K562 (cell line): ENCODE measurements at regions not wholly inside any gene's neighbourhood (a gene's known extent, or its start where the extent isn't known, plus 50 kb on each side); places are given as distances from the start of the nearest gene placed in this dataset.

Experiments used
- MYNN ChIP-seq, 2 experiments: sonication (generic); formaldehyde crosslinking in 1 of 2; IDR thresholded peaks; 2 replicates each; pipeline versions ENCODE4 v1.5.0 to v1.6.1; 2016 to 2020; ENCODE audit warnings: antibody characterized with exemption in 1 of 2, missing genetic modification reagents in 1 of 2
- SMARCE1 ChIP-seq: fragments of 450-650 bp; IDR thresholded peaks from 2 replicates; pipeline ENCODE4 v1.7.1; 2016; ENCODE audit warnings: mild to moderate bottlenecking
- STAT5A ChIP-seq: IDR thresholded peaks from 2 replicates; pipeline ENCODE4 v1.6.1; 2012; ENCODE audit warnings: low read length, inconsistent platforms, borderline replicate concordance
- TF ChIP-seq, protein P1 (sequence below), 2 experiments: fragments of 450-650 bp in 1 of 2; sonication (generic) in 1 of 2; formaldehyde crosslinking in 1 of 2; IDR thresholded peaks; 2 replicates each; pipeline versions ENCODE4 v1.7.1 to v1.9.0; 2016 to 2022; ENCODE audit warnings: inconsistent platforms in 1 of 2, mild to moderate bottlenecking in 1 of 2, missing genetic modification reagents in 1 of 2

DNA sequence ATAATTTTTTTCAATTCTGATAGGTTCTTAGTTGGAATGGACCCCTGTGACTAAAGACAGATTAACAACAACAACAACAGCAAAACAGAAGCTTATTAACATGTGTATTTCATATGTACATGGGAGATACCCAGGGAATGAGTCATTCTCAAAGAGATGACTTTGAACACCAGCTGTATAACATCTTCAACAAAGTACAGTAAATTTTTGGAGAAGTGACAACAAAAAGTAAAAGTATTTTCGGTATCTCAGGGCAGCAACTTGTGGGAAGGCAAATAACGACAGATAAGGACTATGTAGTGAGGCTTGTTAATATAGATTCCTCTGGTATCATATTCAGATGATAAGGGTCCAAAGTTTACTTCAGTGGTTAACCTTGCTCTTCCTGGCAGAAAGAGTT, 573.4 kb upstream of the RAG2 start (continued):
- TF ChIP-seq, protein P1, sequence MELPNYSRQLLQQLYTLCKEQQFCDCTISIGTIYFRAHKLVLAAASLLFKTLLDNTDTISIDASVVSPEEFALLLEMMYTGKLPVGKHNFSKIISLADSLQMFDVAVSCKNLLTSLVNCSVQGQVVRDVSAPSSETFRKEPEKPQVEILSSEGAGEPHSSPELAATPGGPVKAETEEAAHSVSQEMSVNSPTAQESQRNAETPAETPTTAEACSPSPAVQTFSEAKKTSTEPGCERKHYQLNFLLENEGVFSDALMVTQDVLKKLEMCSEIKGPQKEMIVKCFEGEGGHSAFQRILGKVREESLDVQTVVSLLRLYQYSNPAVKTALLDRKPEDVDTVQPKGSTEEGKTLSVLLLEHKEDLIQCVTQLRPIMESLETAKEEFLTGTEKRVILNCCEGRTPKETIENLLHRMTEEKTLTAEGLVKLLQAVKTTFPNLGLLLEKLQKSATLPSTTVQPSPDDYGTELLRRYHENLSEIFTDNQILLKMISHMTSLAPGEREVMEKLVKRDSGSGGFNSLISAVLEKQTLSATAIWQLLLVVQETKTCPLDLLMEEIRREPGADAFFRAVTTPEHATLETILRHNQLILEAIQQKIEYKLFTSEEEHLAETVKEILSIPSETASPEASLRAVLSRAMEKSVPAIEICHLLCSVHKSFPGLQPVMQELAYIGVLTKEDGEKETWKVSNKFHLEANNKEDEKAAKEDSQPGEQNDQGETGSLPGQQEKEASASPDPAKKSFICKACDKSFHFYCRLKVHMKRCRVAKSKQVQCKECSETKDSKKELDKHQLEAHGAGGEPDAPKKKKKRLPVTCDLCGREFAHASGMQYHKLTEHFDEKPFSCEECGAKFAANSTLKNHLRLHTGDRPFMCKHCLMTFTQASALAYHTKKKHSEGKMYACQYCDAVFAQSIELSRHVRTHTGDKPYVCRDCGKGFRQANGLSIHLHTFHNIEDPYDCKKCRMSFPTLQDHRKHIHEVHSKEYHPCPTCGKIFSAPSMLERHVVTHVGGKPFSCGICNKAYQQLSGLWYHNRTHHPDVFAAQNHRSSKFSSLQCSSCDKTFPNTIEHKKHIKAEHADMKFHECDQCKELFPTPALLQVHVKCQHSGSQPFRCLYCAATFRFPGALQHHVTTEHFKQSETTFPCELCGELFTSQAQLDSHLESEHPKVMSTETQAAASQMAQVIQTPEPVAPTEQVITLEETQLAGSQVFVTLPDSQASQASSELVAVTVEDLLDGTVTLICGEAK (IDR thresholded peaks at IDR 0.05), result no peak
- TF ChIP-seq, protein P1 (CRISPR knock-in tag; IDR thresholded peaks at IDR 0.05), result no peak
- TF ChIP-seq STAT5A, result no peak
- TF ChIP-seq SMARCE1, result no peak
- no peak for TF ChIP-seq MYNN (IDR thresholded peaks at IDR 0.05)
- no peak for TF ChIP-seq MYNN (CRISPR knock-in tag; IDR thresholded peaks at IDR 0.05)
